GM21717 (cell line): ENCODE measurements at regions not wholly inside any gene's neighbourhood (a gene's known extent, or its start where the extent isn't known, plus 50 kb on each side); places are given as distances from the start of the nearest gene placed in this dataset.

Experiments
- ATAC-seq: cut with Tn5 transposase; IDR thresholded peaks from one replicate; pipeline ENCODE4 v1.9.1; 2021; ENCODE audit warnings: mild to moderate bottlenecking, moderate library complexity; ENCODE audit not compliant: unreplicated experiment

- ATAC-seq = no peak
These were observed 539.2 kb downstream of the ETS1 start for GRCh38 chr11:128048121-128048520.

DNA sequence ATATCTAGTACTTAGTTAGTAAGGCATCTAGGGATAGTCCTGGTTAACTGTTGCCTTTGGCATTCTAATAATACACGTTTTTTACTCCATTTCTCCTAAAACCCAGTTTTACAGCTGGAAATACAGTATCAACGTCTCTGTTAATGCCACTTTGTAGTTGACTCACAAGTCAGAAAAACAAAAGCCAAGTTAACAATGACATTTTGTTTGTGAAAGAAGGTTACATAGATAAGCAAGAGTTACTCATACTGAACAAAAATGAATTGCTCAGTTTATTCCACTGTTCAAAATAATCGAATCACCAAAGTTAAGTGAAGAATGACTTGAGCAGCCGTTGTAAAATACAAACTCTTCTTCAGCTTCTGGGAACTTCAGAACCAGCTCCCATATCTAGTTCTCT lies 540.3 kb downstream of the ETS1 start:
- ATAC-seq = no peak

- ATAC-seq = no peak
These were observed 541.1 kb downstream of the ETS1 start for GRCh38 chr11:128046213-128046612.

DNA sequence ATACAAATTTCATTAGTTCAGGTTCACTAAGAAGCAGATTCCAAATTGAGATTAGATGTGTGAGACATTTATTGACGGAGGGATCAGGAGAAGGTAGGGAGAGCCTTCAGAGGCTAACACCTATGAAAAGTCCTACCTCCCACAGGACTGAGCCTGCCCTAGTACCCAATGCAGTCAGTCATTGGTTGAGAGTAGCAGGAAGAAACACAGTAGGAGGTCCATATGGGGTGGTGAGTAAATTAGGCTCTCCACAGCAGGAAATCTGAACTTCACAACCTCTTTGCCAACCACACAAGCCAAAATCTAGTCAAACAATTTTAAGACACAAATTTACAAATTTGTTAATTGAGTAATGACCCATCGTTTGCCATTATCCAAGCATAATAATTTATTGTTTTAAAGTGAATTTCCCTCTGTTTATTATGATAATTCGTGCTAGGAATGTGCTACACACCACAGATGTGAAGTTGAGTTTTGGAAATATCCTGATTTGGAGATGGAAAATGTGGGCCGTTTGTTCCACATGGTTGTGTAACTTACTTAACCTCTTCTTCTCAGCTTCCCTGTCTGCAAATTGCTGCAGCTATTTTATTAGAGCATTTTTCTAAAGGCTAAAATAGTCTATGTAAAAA lies 542.1 kb downstream of the ETS1 start:
- no peak for ATAC-seq

- no peak for ATAC-seq
These were observed 545.0 kb downstream of the ETS1 start for GRCh38 chr11:128042290-128042751.

DNA sequence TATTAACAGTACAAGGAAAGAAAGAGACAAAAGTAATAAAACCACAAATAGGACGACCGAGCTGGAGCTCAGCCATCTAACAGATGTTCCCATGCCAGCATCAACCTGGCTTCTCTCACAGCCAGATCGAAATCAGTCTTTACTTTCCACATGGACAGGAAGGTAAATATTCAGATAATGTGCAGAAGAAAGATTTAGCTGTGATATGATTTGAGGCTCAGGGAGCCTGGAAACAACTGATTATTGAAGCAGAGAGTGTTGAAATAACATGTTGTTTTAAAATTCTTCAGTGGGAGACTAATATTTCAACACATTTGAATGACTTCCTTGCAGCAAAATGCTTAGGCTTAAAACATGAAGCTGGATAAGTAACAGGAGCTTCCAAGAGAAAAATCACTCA lies 546.8 kb downstream of the ETS1 start:
- ATAC-seq = no peak

DNA sequence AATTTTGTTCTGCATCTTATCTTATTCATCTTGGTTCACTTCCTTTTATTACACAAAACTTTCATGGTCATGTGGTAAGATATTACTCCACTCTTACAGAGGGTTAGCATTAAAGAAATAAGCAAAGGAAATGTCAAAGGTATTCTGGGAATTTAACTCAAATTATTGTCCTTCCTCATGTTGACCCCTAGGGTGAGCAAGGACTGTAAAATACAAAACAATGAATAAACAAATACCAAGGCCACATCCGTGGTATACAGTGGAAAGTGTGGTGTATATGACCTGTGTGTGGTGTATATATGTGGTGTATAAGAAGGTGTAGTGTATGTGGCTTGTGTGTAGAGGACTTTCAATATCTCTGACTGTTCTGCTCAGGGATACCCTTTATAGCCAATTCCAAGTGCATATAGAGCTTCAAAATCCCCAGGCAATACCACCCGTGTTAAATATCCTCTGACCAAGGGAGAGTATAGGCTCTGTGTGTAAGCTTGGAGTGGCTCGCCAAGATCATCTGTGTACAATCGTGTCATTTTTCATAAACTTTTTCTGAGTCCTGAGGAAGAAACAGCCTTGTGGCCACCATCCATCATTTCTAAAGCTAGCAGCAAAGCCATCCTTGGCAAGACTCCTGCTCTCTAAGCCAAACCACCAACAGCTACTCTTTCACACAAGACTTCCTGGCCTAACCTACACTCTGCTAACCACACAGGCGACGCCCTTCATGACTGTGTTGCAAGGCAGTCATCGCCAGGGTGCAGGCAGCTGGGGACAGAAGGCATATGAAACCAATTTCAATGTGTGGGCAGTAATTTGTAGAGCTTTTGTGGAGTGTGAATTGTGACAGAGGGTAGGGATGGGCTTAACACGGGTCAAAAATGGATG lies 548.0 kb downstream of the ETS1 start:
- ATAC-seq = peak; percentile 90

- no peak for ATAC-seq
These were observed 550.7 kb downstream of the ETS1 start for GRCh38 chr11:128036556-128037093.

DNA sequence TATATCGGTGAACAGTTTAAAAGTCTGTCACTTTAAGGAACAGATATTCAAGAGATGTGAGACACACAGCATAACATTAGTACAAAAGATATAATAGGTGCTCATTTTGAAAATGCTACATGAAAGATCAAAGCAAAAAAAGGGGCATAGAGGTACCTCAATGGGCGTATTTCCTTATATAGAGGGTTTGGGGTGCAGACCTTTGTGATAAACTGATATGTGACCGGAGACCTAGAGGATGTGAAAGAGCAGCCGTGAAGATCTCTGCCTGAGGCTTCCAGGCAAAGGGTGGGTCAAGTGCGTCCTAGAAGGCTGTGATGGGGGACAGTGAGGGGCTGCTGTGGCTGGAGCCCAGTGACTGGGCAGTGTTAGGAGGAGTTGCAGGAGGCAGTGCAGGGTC lies 551.4 kb downstream of the ETS1 start:
- no peak for ATAC-seq

GRCh38 chr11:128031538-128032134 lies 555.7 kb downstream of the ETS1 start:
- ATAC-seq = peak; percentile 88

GRCh38 chr11:128029219-128029722 lies 558.1 kb downstream of the ETS1 start:
- ATAC-seq = no peak

- no peak for ATAC-seq
These were observed 560.8 kb downstream of the ETS1 start for GRCh38 chr11:128026596-128026995.

DNA sequence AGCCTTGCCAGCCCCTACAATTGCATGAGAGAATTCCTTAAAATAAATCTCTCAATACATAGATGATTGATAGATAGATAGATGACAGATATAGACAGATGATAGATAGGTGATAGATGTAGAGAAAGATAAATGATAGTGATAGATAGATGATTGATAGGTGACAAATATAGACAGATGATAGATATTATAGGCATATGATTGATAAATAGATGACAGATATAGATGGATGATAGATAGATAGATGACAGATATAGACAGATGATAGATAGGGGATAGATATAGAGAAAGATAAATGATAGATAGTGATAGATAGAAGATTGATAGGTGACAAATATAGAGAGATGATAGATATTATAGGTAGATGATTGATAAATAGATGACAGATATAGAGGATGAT lies 564.6 kb downstream of the ETS1 start:
- ATAC-seq = no peak

DNA sequence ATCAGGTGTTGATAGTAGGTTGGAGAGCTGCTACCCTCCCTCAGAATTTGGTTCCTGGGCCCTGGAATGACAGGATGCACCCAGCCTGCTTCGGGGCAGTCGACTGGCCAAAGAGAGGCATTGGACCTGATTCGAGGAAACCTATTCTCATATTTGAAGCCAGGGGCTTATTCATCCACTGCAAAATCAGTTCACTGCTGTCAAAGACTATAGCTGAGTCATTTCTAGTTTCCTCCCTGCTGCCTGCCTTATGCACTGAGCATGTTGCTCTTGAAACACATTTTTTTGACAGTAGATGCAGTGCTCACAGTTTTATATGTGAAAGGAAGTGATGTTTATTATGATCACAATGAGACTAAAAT lies 565.4 kb downstream of the ETS1 start:
- peak; percentile 59 for ATAC-seq

GRCh38 chr11:128021349-128022006 lies 565.9 kb downstream of the ETS1 start:
- no peak for ATAC-seq

DNA sequence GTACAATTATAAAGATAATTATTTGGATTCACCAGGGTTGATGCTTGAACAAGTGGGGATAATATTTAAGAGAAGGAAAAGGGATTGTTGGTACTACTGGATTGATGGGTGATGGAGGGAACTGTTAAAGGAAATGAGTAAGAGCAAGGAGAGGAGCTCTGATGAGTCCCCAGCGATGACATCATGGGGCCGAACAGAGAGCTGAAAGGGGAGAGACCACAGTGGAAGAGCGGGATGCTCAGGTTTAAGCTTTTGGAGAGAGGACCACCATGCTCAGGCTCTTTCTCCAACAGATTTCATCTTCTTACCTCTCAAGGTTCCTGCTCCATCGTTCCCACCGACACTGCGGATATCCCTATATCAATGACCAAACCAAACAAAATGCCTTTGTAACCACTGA lies 568.7 kb downstream of the ETS1 start:
- ATAC-seq = no peak

DNA sequence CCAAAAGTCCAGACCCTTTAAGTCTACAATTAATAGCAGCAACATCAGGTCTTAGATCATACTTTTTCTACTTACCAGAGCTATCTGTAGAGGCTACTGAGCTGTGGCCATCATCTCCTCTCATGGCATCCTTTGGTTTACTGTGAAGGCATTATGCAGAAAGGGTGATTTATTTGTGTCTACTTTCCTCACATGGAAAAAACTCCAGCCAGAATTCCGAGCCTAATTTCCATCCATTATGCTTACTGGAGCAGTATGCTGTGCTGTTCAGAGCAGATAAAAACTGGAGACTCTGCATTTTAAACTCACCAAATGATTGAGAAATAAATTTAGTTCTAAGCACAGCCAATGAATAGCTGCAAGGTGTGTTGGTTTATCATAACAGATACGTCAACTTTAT lies 581.8 kb downstream of the ETS1 start:
- no peak for ATAC-seq

DNA sequence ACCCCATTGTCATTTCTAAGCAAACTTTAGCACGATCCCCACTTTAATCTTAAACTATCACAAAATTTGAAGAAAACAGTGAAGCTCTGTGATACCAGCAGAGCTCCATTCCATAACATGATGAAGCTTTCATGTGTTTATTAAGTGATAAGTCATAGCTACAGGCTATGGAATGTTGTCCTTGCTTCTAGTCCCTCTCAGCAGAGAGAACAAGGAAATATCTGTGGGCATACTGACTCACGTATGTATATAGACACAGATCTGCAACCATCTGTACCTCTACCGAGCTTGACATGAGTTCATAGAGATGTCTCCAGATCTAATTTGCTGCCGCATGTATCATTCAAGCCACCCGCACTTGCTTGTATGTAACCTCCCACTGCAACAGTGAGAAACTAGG lies 588.9 kb downstream of the ETS1 start:
- no peak for ATAC-seq

- ATAC-seq = no peak
These were observed 589.8 kb downstream of the ETS1 start for GRCh38 chr11:127997594-127997993.

DNA sequence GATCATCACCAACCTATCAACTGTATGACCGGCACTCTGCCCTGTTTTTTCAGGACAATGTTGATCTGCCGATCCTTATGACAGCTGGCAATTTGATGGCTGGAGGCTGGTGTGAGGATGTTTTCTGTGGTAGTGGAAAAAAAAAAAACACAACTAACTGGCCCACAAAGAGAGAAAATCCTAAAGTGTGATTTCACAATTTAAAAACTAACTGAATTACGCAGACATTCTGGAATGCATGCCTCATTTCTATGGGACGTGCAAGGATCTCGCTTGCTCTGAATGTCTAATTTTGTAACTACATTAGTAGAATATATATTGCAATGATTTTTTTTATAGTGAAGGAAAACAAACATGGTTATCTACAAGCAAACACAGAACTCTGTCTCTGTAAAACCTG lies 590.5 kb downstream of the ETS1 start:
- no peak for ATAC-seq

DNA sequence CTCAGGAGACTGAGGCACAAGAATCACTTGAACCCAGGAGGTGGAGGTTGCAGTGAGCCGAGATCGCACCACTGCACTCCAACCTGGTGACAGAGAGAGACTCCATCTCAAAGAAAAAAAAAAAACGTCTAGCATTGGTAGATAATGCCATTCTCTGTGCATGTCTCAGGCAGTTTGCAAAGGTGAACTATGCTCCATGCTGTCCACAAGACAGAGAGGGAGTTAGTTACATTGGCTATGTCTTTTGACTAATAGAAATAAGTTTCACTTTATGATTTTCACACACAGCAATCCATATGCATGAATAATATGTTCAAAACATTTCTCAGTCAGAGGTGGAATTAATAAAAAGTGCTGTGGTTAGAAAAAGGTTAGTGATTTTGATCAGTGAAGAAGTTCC lies 591.4 kb downstream of the ETS1 start:
- no peak for ATAC-seq
